SK-N-SH treated with all-trans-retinoic acid at 6 μM for 48 hours (cell line): ENCODE measurements at regions not wholly inside any gene's neighbourhood (a gene's known extent, or its start where the extent isn't known, plus 50 kb on each side); places are given as distances from the start of the nearest gene placed in this dataset.

Experiments
- ATAC-seq: fragments of 200-7000 bp; cut with Tn5 transposase; 3 replicates; pipeline ENCODE4 v1.9.1; 2020; ENCODE audit warnings: mild to moderate bottlenecking, moderate library complexity
- ARNTL ChIP-seq: fragments of 450-650 bp; formaldehyde crosslinking; IDR thresholded peaks from 2 replicates; pipeline ENCODE4 v1.5.0; 2020; ENCODE audit warnings: low read depth, mild to moderate bottlenecking, moderate library complexity, borderline replicate concordance
- BACH2 ChIP-seq: fragments of 250-450 bp; sonication (Bioruptor Pico); IDR thresholded peaks from 2 replicates; pipeline ENCODE4 v1.9.0; 2021; ENCODE audit warnings: mild to moderate bottlenecking, borderline replicate concordance
- CREB5 ChIP-seq: fragments of 250-450 bp; sonication (Bioruptor Pico); IDR thresholded peaks from 2 replicates; pipeline ENCODE4 v1.5.1; 2020; ENCODE audit warnings: low read depth, mild to moderate bottlenecking, moderate library complexity
- CSRNP3 ChIP-seq: fragments of 250-450 bp; sonication (Bioruptor Pico); IDR thresholded peaks from 2 replicates; pipeline ENCODE4 v1.5.1; 2021; ENCODE audit warnings: mild to moderate bottlenecking, moderate library complexity
- ESRRG ChIP-seq: fragments of 250-450 bp; sonication (Bioruptor Pico); IDR thresholded peaks from 2 replicates; pipeline ENCODE4 v1.6.1; 2021; ENCODE audit warnings: mild to moderate bottlenecking
- GLIS3 ChIP-seq: fragments of 250-450 bp; sonication (Bioruptor Pico); IDR thresholded peaks from 2 replicates; pipeline ENCODE4 v1.5.0; 2020; ENCODE audit warnings: mild to moderate bottlenecking, moderate library complexity
- ISL1 ChIP-seq: fragments of 250-450 bp; sonication (Bioruptor Pico); IDR thresholded peaks from 2 replicates; pipeline ENCODE4 v2.1.2; 2022; ENCODE audit warnings: mild to moderate bottlenecking, moderate library complexity
- OSR1 ChIP-seq: fragments of 250-450 bp; sonication (Bioruptor Pico); IDR thresholded peaks from 2 replicates; pipeline ENCODE4 v1.8.0; 2022; ENCODE audit warnings: moderate library complexity, mild to moderate bottlenecking, inconsistent platforms
- RARB ChIP-seq: fragments of 250-450 bp; sonication (Bioruptor Pico); IDR thresholded peaks from 2 replicates; pipeline ENCODE4 v1.8.0; 2021; ENCODE audit warnings: mild to moderate bottlenecking, moderate library complexity
- SNAI2 ChIP-seq: fragments of 250-450 bp; sonication (Bioruptor Pico); IDR thresholded peaks from 2 replicates; pipeline ENCODE4 v1.5.0; 2020; ENCODE audit warnings: mild to moderate bottlenecking, moderate library complexity
- TCF4 ChIP-seq: fragments of 250-450 bp; sonication (Bioruptor Pico); IDR thresholded peaks from 2 replicates; pipeline ENCODE4 v1.8.0; 2021; ENCODE audit warnings: mild to moderate bottlenecking, moderate library complexity, borderline replicate concordance
- TOX ChIP-seq: fragments of 250-450 bp; sonication (Bioruptor Pico); IDR thresholded peaks from 2 replicates; pipeline ENCODE4 v1.8.0; 2021; ENCODE audit warnings: mild to moderate bottlenecking, moderate library complexity, borderline replicate concordance
- TSHZ2 ChIP-seq: fragments of 250-450 bp; sonication (Bioruptor Pico); IDR thresholded peaks from 2 replicates; pipeline ENCODE4 v1.5.0; 2020; ENCODE audit warnings: mild to moderate bottlenecking, moderate library complexity
- ZFP3 ChIP-seq: fragments of 250-450 bp; sonication (Bioruptor Pico); IDR thresholded peaks from 2 replicates; pipeline ENCODE4 v1.5.0; 2020; ENCODE audit warnings: mild to moderate bottlenecking, moderate library complexity
- ZFP30 ChIP-seq: fragments of 450-650 bp; formaldehyde crosslinking; IDR thresholded peaks from 2 replicates; pipeline ENCODE4 v1.5.0; 2022; ENCODE audit warnings: mild to moderate bottlenecking, moderate library complexity
- ZNF565 ChIP-seq: fragments of 450-650 bp; formaldehyde crosslinking; conservative IDR thresholded peaks from 2 replicates; pipeline ENCODE4 v1.5.0; 2020; ENCODE audit warnings: low read depth, mild to moderate bottlenecking, moderate library complexity
- ZNF70 ChIP-seq: fragments of 450-650 bp; formaldehyde crosslinking; IDR thresholded peaks from 2 replicates; pipeline ENCODE4 v1.5.0; 2020; ENCODE audit warnings: mild to moderate bottlenecking, moderate library complexity
- ZNF8 ChIP-seq: fragments of 450-650 bp; formaldehyde crosslinking; IDR thresholded peaks from 2 replicates; pipeline ENCODE4 v1.5.0; 2020; ENCODE audit warnings: mild to moderate bottlenecking, moderate library complexity
- TF ChIP-seq, protein P1 (sequence below): fragments of 250-450 bp; sonication (Bioruptor Pico); IDR thresholded peaks from 2 replicates; pipeline ENCODE4 v1.8.0; 2021; ENCODE audit warnings: low read depth, mild to moderate bottlenecking, moderate library complexity, borderline replicate concordance
- TF ChIP-seq, protein P2 (sequence below): fragments of 250-450 bp; sonication (Bioruptor Pico); IDR thresholded peaks from 2 replicates; pipeline ENCODE4 v1.8.0; 2020; ENCODE audit warnings: mild to moderate bottlenecking, moderate library complexity, borderline replicate concordance

DNA sequence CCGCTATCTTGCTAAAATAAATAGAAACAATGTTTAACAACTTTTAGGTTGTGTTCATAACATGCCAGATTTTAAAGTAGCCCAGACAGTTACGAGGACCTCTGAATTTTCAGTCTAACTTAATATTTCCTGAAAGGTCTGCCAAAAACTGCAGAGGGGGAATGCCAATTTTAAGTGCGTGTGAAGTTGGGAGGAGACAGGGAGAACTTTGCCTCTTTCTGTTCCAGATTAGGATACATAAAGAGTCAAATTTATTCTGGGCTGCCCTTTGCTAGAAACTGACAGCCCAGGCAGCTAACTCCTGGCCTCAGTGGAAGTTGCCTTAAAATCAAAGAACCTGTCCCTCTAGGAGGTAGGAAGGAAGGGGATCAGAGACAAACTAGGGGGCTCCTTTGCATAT, 52.3 kb upstream of the PIP4K2A start:
- ATAC-seq = no peak
- TF ChIP-seq RARB (no peak), GLIS3 (CRISPR knock-in tag) (no peak), SNAI2 (CRISPR knock-in tag) (no peak), TSHZ2 (CRISPR knock-in tag) (no peak), TOX (CRISPR knock-in tag) (no peak), ZFP3 (CRISPR knock-in tag) (no peak), CSRNP3 (CRISPR knock-in tag) (no peak), OSR1 (no peak), TCF4 (CRISPR knock-in tag) (no peak), ZNF565 (CRISPR knock-in tag) (no peak), CREB5 (CRISPR knock-in tag) (no peak), ESRRG (CRISPR knock-in tag) (no peak), ZFP30 (CRISPR knock-in tag) (no peak), BACH2 (CRISPR knock-in tag) (no peak), ZNF8 (no peak)
- TF ChIP-seq, protein P1, sequence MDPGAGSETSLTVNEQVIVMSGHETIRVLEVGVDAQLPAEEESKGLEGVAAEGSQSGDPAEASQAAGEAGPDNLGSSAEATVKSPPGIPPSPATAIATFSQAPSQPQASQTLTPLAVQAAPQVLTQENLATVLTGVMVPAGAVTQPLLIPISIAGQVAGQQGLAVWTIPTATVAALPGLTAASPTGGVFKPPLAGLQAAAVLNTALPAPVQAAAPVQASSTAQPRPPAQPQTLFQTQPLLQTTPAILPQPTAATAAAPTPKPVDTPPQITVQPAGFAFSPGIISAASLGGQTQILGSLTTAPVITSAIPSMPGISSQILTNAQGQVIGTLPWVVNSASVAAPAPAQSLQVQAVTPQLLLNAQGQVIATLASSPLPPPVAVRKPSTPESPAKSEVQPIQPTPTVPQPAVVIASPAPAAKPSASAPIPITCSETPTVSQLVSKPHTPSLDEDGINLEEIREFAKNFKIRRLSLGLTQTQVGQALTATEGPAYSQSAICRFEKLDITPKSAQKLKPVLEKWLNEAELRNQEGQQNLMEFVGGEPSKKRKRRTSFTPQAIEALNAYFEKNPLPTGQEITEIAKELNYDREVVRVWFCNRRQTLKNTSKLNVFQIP (CRISPR knock-in tag) = no peak
- TF ChIP-seq, protein P2, sequence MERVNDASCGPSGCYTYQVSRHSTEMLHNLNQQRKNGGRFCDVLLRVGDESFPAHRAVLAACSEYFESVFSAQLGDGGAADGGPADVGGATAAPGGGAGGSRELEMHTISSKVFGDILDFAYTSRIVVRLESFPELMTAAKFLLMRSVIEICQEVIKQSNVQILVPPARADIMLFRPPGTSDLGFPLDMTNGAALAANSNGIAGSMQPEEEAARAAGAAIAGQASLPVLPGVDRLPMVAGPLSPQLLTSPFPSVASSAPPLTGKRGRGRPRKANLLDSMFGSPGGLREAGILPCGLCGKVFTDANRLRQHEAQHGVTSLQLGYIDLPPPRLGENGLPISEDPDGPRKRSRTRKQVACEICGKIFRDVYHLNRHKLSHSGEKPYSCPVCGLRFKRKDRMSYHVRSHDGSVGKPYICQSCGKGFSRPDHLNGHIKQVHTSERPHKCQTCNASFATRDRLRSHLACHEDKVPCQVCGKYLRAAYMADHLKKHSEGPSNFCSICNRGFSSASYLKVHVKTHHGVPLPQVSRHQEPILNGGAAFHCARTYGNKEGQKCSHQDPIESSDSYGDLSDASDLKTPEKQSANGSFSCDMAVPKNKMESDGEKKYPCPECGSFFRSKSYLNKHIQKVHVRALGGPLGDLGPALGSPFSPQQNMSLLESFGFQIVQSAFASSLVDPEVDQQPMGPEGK (CRISPR knock-in tag) = no peak

- no peak for ATAC-seq
- TF ChIP-seq ESRRG (CRISPR knock-in tag) (no peak), ZFP30 (CRISPR knock-in tag) (no peak), ZNF8 (no peak), ZNF70 (CRISPR knock-in tag) (no peak), CSRNP3 (CRISPR knock-in tag) (no peak), ZFP3 (CRISPR knock-in tag) (no peak), CREB5 (CRISPR knock-in tag) (no peak), OSR1 (no peak), SNAI2 (CRISPR knock-in tag) (no peak), TCF4 (CRISPR knock-in tag) (no peak), TOX (CRISPR knock-in tag) (no peak), ARNTL (CRISPR knock-in tag) (no peak), BACH2 (CRISPR knock-in tag) (no peak), ISL1 (no peak), RARB (no peak)
- TF ChIP-seq, protein P1 (CRISPR knock-in tag) = no peak
- TF ChIP-seq, protein P2 (CRISPR knock-in tag) = no peak
Measured at GRCh38 chr10:22765660-22766547, 51.5 kb upstream of the PIP4K2A start.
